Kidney epithelial cell (primary cell): ENCODE measurements at regions not wholly inside any gene's neighbourhood (a gene's known extent, or its start where the extent isn't known, plus 50 kb on each side); places are given as distances from the start of the nearest gene placed in this dataset.

ENCODE experiments used
- DNase-seq: peaks from one replicate; pipeline ENCODE4 v3.0.0-alpha.2; 2010; ENCODE audit warnings: low read depth
- H3K27me3 ChIP-seq: 2 replicates; pipeline ENCODE4 v1.6.0; 2011; ENCODE audit warnings: low read length; ENCODE audit not compliant: control insufficient read depth, insufficient read depth
- H3K36me3 ChIP-seq: 2 replicates; pipeline ENCODE4 v1.5.1; 2011; ENCODE audit warnings: low read length; ENCODE audit not compliant: control insufficient read depth, insufficient read depth
- H3K4me3 ChIP-seq: 2 replicates; pipeline ENCODE4 v1.5.1; 2011; ENCODE audit warnings: low read depth, mild to moderate bottlenecking, control low read depth, low read length
- CTCF ChIP-seq: IDR thresholded peaks from 2 replicates; pipeline ENCODE4 v1.5.1; 2011; ENCODE audit warnings: mild to moderate bottlenecking, moderate library complexity, low read length, control low read depth, inconsistent platforms; ENCODE audit not compliant: insufficient read depth, poor library complexity, severe bottlenecking

GRCh38 chr15:69599271-69599670 lies 146.7 kb downstream of the RPLP1 start:
- H3K36me3 ChIP-seq: no peaks in the 10 kb centered on the region
- TF ChIP-seq CTCF: no peak
- peaks cover 10% of the 10 kb centered on the region for H3K27me3 ChIP-seq
- no peak overlapping the region for H3K4me3 ChIP-seq
- no peak for DNase-seq

- no peak overlapping the region for H3K4me3 ChIP-seq
- no peaks in the 10 kb centered on the region for H3K36me3 ChIP-seq
- no peak for DNase-seq
- TF ChIP-seq CTCF: no peak
- H3K27me3 ChIP-seq: peaks cover 10% of the 10 kb centered on the region
Observed at GRCh38 chr15:69600556-69601085, 148.0 kb downstream of the RPLP1 start.

GRCh38 chr15:69601711-69602504 lies 149.3 kb downstream of the RPLP1 start:
- no peak for TF ChIP-seq CTCF
- H3K36me3 ChIP-seq: no peaks in the 10 kb centered on the region
- no peak overlapping the region for H3K4me3 ChIP-seq
- peaks cover 10% of the 10 kb centered on the region for H3K27me3 ChIP-seq
- no peak for DNase-seq

GRCh38 chr15:69602921-69603320 lies 150.3 kb downstream of the RPLP1 start:
- TF ChIP-seq CTCF: no peak
- Histone ChIP-seq H3K36me3 (no peaks in the 10 kb centered on the region), H3K27me3 (peaks cover 10% of the 10 kb centered on the region), H3K4me3 (no peak overlapping the region)
- no peak for DNase-seq

GRCh38 chr15:69603369-69604071 lies 150.9 kb downstream of the RPLP1 start:
- no peak overlapping the region for H3K4me3 ChIP-seq
- no peak for TF ChIP-seq CTCF
- H3K36me3 ChIP-seq: no peaks in the 10 kb centered on the region
- DNase-seq: no peak
- peaks cover 10% of the 10 kb centered on the region for H3K27me3 ChIP-seq
